ENCODE measurements at regions not wholly inside any gene's neighbourhood (a gene's known extent, or its start where the extent isn't known, plus 50 kb on each side); places are given as distances from the start of the nearest gene placed in this dataset.

GRCh38 chr13:73532987-73533510, 474.2 kb downstream of the KLF5 start:
- H3F3A ChIP-seq (ENCODE audit: insufficient read depth, low read length): no peaks in the 10 kb centered on the region
- H3K36me3 ChIP-seq (ENCODE audit: insufficient read depth, low read length): no peaks in the 10 kb centered on the region
- H3K27me3 ChIP-seq (ENCODE audit: insufficient read depth, low read length): no peaks in the 10 kb centered on the region
- no peak overlapping the region for H3K4me2 ChIP-seq (ENCODE audit: low read length)
- H4K20me1 ChIP-seq (ENCODE audit: insufficient read depth, low read length): no peaks in the 10 kb centered on the region
- no peak overlapping the region for H3K9ac ChIP-seq (ENCODE audit: low read length)
- no peaks in the 10 kb centered on the region for H3K4me1 ChIP-seq (ENCODE audit: insufficient read depth, low read length, severe bottlenecking)
- H3K9me2 ChIP-seq (ENCODE audit: low read depth, low read length): no peaks in the 10 kb centered on the region
- H2AFZ ChIP-seq (ENCODE audit: low read length): no peak overlapping the region
- TF ChIP-seq CTCF (IDR thresholded peaks at IDR 0.05; ENCODE audit: low read length) (no peak), EZH2 (IDR thresholded peaks at IDR 0.05; ENCODE audit: borderline replicate concordance, low read length) (no peak)
- H3K79me2 ChIP-seq (ENCODE audit: insufficient read depth, low read length): no peaks in the 10 kb centered on the region
- no peaks in the 10 kb centered on the region for H3K9me3 ChIP-seq (ENCODE audit: low read length)
- H3K27ac ChIP-seq (ENCODE audit: low read depth, low read length, poor library complexity, severe bottlenecking): no peak overlapping the region
- no peak overlapping the region for H3K4me3 ChIP-seq (ENCODE audit: low read depth, low read length, poor library complexity, severe bottlenecking)

GRCh38 chr13:73532582-73532981, 473.8 kb downstream of the KLF5 start:
- H3K36me3 ChIP-seq (ENCODE audit: insufficient read depth, low read length): no peaks in the 10 kb centered on the region
- H3K27ac ChIP-seq (ENCODE audit: low read depth, low read length, poor library complexity, severe bottlenecking): no peak overlapping the region
- no peak overlapping the region for H3K4me3 ChIP-seq (ENCODE audit: low read depth, low read length, poor library complexity, severe bottlenecking)
- H3F3A ChIP-seq (ENCODE audit: insufficient read depth, low read length): no peaks in the 10 kb centered on the region
- H3K4me2 ChIP-seq (ENCODE audit: low read length): no peak overlapping the region
- H3K79me2 ChIP-seq (ENCODE audit: insufficient read depth, low read length): no peaks in the 10 kb centered on the region
- no peak for TF ChIP-seq EZH2 (IDR thresholded peaks at IDR 0.05; ENCODE audit: borderline replicate concordance, low read length)
- no peak for TF ChIP-seq CTCF (IDR thresholded peaks at IDR 0.05; ENCODE audit: low read length)
- no peaks in the 10 kb centered on the region; the same call in 1 of the 2 replicates for H3K27me3 ChIP-seq (ENCODE audit: insufficient read depth, low read length)
- no peaks in the 10 kb centered on the region for H4K20me1 ChIP-seq (ENCODE audit: insufficient read depth, low read length)
- no peaks in the 10 kb centered on the region for H3K4me1 ChIP-seq (ENCODE audit: insufficient read depth, low read length, severe bottlenecking)
- no peaks in the 10 kb centered on the region for H3K9me3 ChIP-seq (ENCODE audit: low read length)
- no peaks in the 10 kb centered on the region for H3K9me2 ChIP-seq (ENCODE audit: low read depth, low read length)
- H3K9ac ChIP-seq (ENCODE audit: low read length): no peak overlapping the region
- no peak overlapping the region for H2AFZ ChIP-seq (ENCODE audit: low read length)

GRCh38 chr13:73531014-73531413, 472.2 kb downstream of the KLF5 start:
- Histone ChIP-seq H3K9ac (ENCODE audit: low read length) (no peak overlapping the region), H3K27me3 (ENCODE audit: insufficient read depth, low read length) (no peaks in the 10 kb centered on the region; the same call in 1 of the 2 replicates), H3K27ac (ENCODE audit: low read depth, low read length, poor library complexity, severe bottlenecking) (no peak overlapping the region), H3K4me2 (ENCODE audit: low read length) (no peak overlapping the region), H3K4me3 (ENCODE audit: low read depth, low read length, poor library complexity, severe bottlenecking) (no peak overlapping the region), H4K20me1 (ENCODE audit: insufficient read depth, low read length) (no peaks in the 10 kb centered on the region), H3F3A (ENCODE audit: insufficient read depth, low read length) (no peaks in the 10 kb centered on the region), H3K9me3 (ENCODE audit: low read length) (no peaks in the 10 kb centered on the region), H2AFZ (ENCODE audit: low read length) (no peak overlapping the region), H3K79me2 (ENCODE audit: insufficient read depth, low read length) (no peaks in the 10 kb centered on the region), H3K9me2 (ENCODE audit: low read depth, low read length) (no peaks in the 10 kb centered on the region), H3K36me3 (ENCODE audit: insufficient read depth, low read length) (no peaks in the 10 kb centered on the region), H3K4me1 (ENCODE audit: insufficient read depth, low read length, severe bottlenecking) (no peaks in the 10 kb centered on the region)
- TF ChIP-seq CTCF (IDR thresholded peaks at IDR 0.05; ENCODE audit: low read length) (no peak), EZH2 (IDR thresholded peaks at IDR 0.05; ENCODE audit: borderline replicate concordance, low read length) (no peak)
